ENCODE measurements at regions not wholly inside any gene's neighbourhood (a gene's known extent, or its start where the extent isn't known, plus 50 kb on each side); places are given as distances from the start of the nearest gene placed in this dataset.

- TF ChIP-seq ZNF462 (CRISPR knock-in tag; IDR thresholded peaks at IDR 0.05) (no peak), NANOG (IDR thresholded peaks at IDR 0.05; ENCODE audit: borderline replicate concordance) (no peak)
Observed at GRCh38 chr14:40219032-40219431, 786.8 kb upstream of the FBXO33 start (continued).

GRCh38 chr14:40218282-40218941, 786.2 kb upstream of the FBXO33 start:
- H3K9me3 Mint-ChIP-seq, result peaks cover 3% of the 10 kb centered on the region; the same call in 1 of the 3 replicates
- no peak overlapping the region for H3K4me3 Mint-ChIP-seq
- H3K4me1 Mint-ChIP-seq, result no peaks in the 10 kb centered on the region
- H3K79me2 ChIP-seq (replicated peaks; ENCODE audit: insufficient read depth), result no peaks in the 10 kb centered on the region
- H3K9me2 ChIP-seq (ENCODE audit: insufficient read depth), result no peaks in the 10 kb centered on the region
- no peaks in the 10 kb centered on the region for H4K20me1 ChIP-seq (replicated peaks; ENCODE audit: insufficient read depth)
- H2AFZ ChIP-seq, result no peak overlapping the region
- H3K4me3 ChIP-seq, result no peak overlapping the region
- no peak for DNase-seq (ENCODE audit: low spot score)
- no peak overlapping the region for H3K27ac ChIP-seq (ENCODE audit: low read depth)
- no peak overlapping the region for H3K27ac Mint-ChIP-seq
- no peaks in the 10 kb centered on the region for H3K36me3 Mint-ChIP-seq (ENCODE audit: low read depth)
- H3K27me3 ChIP-seq (ENCODE audit: insufficient read depth), result no peaks in the 10 kb centered on the region
- H3K4me1 ChIP-seq (ENCODE audit: insufficient read depth), result no peaks in the 10 kb centered on the region
- H3K4me2 ChIP-seq, result no peak overlapping the region
- no peaks in the 10 kb centered on the region for H3K36me3 ChIP-seq (ENCODE audit: insufficient read depth)
- H3F3A ChIP-seq (replicated peaks; ENCODE audit: low read depth), result no peaks in the 10 kb centered on the region
- ATAC-seq, result no peak
- H3K27me3 Mint-ChIP-seq (ENCODE audit: insufficient read depth, low read depth, poor library complexity), result peaks cover 2% of the 10 kb centered on the region
- TF ChIP-seq ZNF462 (CRISPR knock-in tag; IDR thresholded peaks at IDR 0.05), result no peak
- TF ChIP-seq STAT1 (IDR thresholded peaks at IDR 0.05; ENCODE audit: unreplicated experiment), result no peak
- no peak for TF ChIP-seq REST (IDR thresholded peaks at IDR 0.05; ENCODE audit: unreplicated experiment)
- no peak for TF ChIP-seq NANOG (IDR thresholded peaks at IDR 0.05; ENCODE audit: borderline replicate concordance)

All from GM23338 (cell line).